ENCODE measurements at regions not wholly inside any gene's neighbourhood (a gene's known extent, or its start where the extent isn't known, plus 50 kb on each side); places are given as distances from the start of the nearest gene placed in this dataset.

- TF ChIP-seq CTCF (IDR thresholded peaks at IDR 0.05; ENCODE audit: insufficient read depth, low read depth, low read length) (no peak), EZH2 (IDR thresholded peaks at IDR 0.05; ENCODE audit: insufficient read depth, low read length) (no peak)
These were observed 51.2 kb upstream of the C1QTNF7 start for GRCh38 chr4:15376594-15376993.

Data from astrocyte (in vitro differentiated cells and primary cell).